K562 (cell line): ENCODE measurements at regions not wholly inside any gene's neighbourhood (a gene's known extent, or its start where the extent isn't known, plus 50 kb on each side); places are given as distances from the start of the nearest gene placed in this dataset.

ENCODE experiments used
- ARID3B ChIP-seq: fragments of 250-450 bp; sonication (Bioruptor Pico); IDR thresholded peaks from 2 replicates; pipeline ENCODE4 v1.4.0; 2020; ENCODE audit warnings: borderline replicate concordance
- CBX3 ChIP-seq, 2 experiments: IDR thresholded peaks; 1 replicate in 1 of 2; 2 replicates in 1 of 2; pipeline ENCODE4 v1.6.1; 2012; ENCODE audit warnings: inconsistent platforms in 2 of 2, low read length in 2 of 2, borderline replicate concordance in 1 of 2, control low read depth in 1 of 2
- ETV5 ChIP-seq: sonication (generic); formaldehyde crosslinking; IDR thresholded peaks from 2 replicates; pipeline ENCODE4 v1.4.0; 2020; ENCODE audit warnings: low read depth, mild to moderate bottlenecking, missing genetic modification reagents
- EZH2 ChIP-seq: IDR thresholded peaks from 2 replicates; pipeline ENCODE4 v1.6.1; 2012; ENCODE audit warnings: low read depth, mild to moderate bottlenecking, inconsistent platforms, low read length, borderline replicate concordance
- HEY1 ChIP-seq: fragments of 250-450 bp; sonication (Bioruptor Pico); IDR thresholded peaks from 2 replicates; pipeline ENCODE4 v1.5.0; 2020; ENCODE audit warnings: mild to moderate bottlenecking, moderate library complexity, borderline replicate concordance
- HMBOX1 ChIP-seq: sonication (generic); IDR thresholded peaks from 2 replicates; pipeline ENCODE4 v1.6.1; 2016
- RBM15 ChIP-seq: fragments of 200-400 bp; formaldehyde crosslinking; IDR thresholded peaks from 2 replicates; pipeline ENCODE4 v1.6.1; 2018; ENCODE audit warnings: mild to moderate bottlenecking, low read length, moderate library complexity; ENCODE audit not compliant: insufficient read depth
- SP2 ChIP-seq: IDR thresholded peaks from 2 replicates; pipeline ENCODE4 v1.6.1; 2011; ENCODE audit warnings: mild to moderate bottlenecking, low read depth, low read length, moderate library complexity; ENCODE audit not compliant: poor library complexity, severe bottlenecking; ENCODE audit errors: extremely low read depth

GRCh38 chr18:30376515-30376914 is 666.0 kb downstream of the DSC3 start (continued):
- TF ChIP-seq HMBOX1, result no peak
- TF ChIP-seq HEY1 (CRISPR knock-in tag), result no peak
- no peak for TF ChIP-seq EZH2
- TF ChIP-seq CBX3 (IDR thresholded peaks at IDR 0.05; ENCODE audit: borderline replicate concordance in 1 of 2, low read length in 2 of 2), result no peak
- TF ChIP-seq SP2, result no peak
- TF ChIP-seq ETV5 (CRISPR knock-in tag), result no peak
- no peak for TF ChIP-seq ARID3B (CRISPR knock-in tag)
- TF ChIP-seq RBM15, result no peak
